ENCODE measurements at regions not wholly inside any gene's neighbourhood (a gene's known extent, or its start where the extent isn't known, plus 50 kb on each side); places are given as distances from the start of the nearest gene placed in this dataset.

- no peak for ATAC-seq
- TF ChIP-seq, protein P1, sequence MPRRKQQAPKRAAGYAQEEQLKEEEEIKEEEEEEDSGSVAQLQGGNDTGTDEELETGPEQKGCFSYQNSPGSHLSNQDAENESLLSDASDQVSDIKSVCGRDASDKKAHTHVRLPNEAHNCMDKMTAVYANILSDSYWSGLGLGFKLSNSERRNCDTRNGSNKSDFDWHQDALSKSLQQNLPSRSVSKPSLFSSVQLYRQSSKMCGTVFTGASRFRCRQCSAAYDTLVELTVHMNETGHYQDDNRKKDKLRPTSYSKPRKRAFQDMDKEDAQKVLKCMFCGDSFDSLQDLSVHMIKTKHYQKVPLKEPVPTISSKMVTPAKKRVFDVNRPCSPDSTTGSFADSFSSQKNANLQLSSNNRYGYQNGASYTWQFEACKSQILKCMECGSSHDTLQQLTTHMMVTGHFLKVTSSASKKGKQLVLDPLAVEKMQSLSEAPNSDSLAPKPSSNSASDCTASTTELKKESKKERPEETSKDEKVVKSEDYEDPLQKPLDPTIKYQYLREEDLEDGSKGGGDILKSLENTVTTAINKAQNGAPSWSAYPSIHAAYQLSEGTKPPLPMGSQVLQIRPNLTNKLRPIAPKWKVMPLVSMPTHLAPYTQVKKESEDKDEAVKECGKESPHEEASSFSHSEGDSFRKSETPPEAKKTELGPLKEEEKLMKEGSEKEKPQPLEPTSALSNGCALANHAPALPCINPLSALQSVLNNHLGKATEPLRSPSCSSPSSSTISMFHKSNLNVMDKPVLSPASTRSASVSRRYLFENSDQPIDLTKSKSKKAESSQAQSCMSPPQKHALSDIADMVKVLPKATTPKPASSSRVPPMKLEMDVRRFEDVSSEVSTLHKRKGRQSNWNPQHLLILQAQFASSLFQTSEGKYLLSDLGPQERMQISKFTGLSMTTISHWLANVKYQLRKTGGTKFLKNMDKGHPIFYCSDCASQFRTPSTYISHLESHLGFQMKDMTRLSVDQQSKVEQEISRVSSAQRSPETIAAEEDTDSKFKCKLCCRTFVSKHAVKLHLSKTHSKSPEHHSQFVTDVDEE (CRISPR knock-in tag; IDR thresholded peaks at IDR 0.05) = no peak
- TF ChIP-seq ISL1 (CRISPR knock-in tag; IDR thresholded peaks at IDR 0.05) (no peak), BACH2 (CRISPR knock-in tag; IDR thresholded peaks at IDR 0.05; ENCODE audit: borderline replicate concordance) (no peak), ZNF8 (CRISPR knock-in tag; IDR thresholded peaks at IDR 0.05) (no peak), GLIS3 (CRISPR knock-in tag; IDR thresholded peaks at IDR 0.05) (no peak), ZFP30 (CRISPR knock-in tag; IDR thresholded peaks at IDR 0.05) (no peak), TOX (CRISPR knock-in tag; IDR thresholded peaks at IDR 0.05; ENCODE audit: borderline replicate concordance) (no peak), ZNF70 (CRISPR knock-in tag; IDR thresholded peaks at IDR 0.05) (no peak), SNAI2 (CRISPR knock-in tag; IDR thresholded peaks at IDR 0.05) (no peak), OSR1 (CRISPR knock-in tag; IDR thresholded peaks at IDR 0.05) (no peak), PPARA (CRISPR knock-in tag; IDR thresholded peaks at IDR 0.05; ENCODE audit: borderline replicate concordance) (no peak), ZC3H10 (CRISPR knock-in tag; IDR thresholded peaks at IDR 0.05) (no peak), ESRRG (CRISPR knock-in tag; IDR thresholded peaks at IDR 0.05) (no peak), ZFP3 (CRISPR knock-in tag; IDR thresholded peaks at IDR 0.05) (no peak), ARNTL (CRISPR knock-in tag; IDR thresholded peaks at IDR 0.05; ENCODE audit: borderline replicate concordance, low read depth) (no peak)
- TF ChIP-seq, protein P2, sequence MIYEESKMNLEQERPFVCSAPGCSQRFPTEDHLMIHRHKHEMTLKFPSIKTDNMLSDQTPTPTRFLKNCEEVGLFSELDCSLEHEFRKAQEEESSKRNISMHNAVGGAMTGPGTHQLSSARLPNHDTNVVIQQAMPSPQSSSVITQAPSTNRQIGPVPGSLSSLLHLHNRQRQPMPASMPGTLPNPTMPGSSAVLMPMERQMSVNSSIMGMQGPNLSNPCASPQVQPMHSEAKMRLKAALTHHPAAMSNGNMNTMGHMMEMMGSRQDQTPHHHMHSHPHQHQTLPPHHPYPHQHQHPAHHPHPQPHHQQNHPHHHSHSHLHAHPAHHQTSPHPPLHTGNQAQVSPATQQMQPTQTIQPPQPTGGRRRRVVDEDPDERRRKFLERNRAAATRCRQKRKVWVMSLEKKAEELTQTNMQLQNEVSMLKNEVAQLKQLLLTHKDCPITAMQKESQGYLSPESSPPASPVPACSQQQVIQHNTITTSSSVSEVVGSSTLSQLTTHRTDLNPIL (CRISPR knock-in tag; IDR thresholded peaks at IDR 0.05; ENCODE audit: low read depth) = no peak
Observed at GRCh38 chr5:17012289-17012688, 76.2 kb upstream of the MYO10 start.

GRCh38 chr5:17014686-17015085 lies 78.6 kb upstream of the MYO10 start:
- TF ChIP-seq ISL1 (CRISPR knock-in tag; IDR thresholded peaks at IDR 0.05) (no peak), CSRNP3 (CRISPR knock-in tag; IDR thresholded peaks at IDR 0.05) (no peak), ZFP3 (CRISPR knock-in tag; IDR thresholded peaks at IDR 0.05) (no peak), ZC3H10 (CRISPR knock-in tag; IDR thresholded peaks at IDR 0.05) (no peak), POU6F1 (CRISPR knock-in tag; IDR thresholded peaks at IDR 0.05; ENCODE audit: borderline replicate concordance, low read depth) (no peak), TOX (CRISPR knock-in tag; IDR thresholded peaks at IDR 0.05; ENCODE audit: borderline replicate concordance) (no peak), PPARA (CRISPR knock-in tag; IDR thresholded peaks at IDR 0.05; ENCODE audit: borderline replicate concordance) (no peak), ESRRG (CRISPR knock-in tag; IDR thresholded peaks at IDR 0.05) (no peak), OSR1 (CRISPR knock-in tag; IDR thresholded peaks at IDR 0.05) (no peak)
- no peak for ATAC-seq

DNA sequence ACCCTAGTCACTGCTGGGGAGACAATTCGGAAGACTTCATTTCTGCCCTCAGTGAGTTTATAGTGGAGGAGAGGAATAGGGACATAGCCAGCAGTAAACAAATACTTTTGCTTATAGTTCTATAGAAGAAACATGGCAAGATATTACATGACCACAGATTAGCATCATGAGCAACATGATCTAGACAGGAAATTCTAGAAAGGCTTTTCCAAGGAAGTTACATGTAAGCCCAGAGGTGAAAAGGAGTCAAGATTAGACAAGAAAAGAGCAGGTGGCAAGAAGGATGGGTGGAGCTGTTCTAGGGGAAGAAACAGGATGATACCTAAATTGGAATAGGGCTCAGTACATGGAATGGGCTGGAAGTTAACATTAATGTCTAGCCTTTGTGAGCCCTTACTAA lies 82.8 kb upstream of the MYO10 start:
- TF ChIP-seq TCF4 (CRISPR knock-in tag; IDR thresholded peaks at IDR 0.05; ENCODE audit: borderline replicate concordance) = no peak
- TF ChIP-seq, protein P3, sequence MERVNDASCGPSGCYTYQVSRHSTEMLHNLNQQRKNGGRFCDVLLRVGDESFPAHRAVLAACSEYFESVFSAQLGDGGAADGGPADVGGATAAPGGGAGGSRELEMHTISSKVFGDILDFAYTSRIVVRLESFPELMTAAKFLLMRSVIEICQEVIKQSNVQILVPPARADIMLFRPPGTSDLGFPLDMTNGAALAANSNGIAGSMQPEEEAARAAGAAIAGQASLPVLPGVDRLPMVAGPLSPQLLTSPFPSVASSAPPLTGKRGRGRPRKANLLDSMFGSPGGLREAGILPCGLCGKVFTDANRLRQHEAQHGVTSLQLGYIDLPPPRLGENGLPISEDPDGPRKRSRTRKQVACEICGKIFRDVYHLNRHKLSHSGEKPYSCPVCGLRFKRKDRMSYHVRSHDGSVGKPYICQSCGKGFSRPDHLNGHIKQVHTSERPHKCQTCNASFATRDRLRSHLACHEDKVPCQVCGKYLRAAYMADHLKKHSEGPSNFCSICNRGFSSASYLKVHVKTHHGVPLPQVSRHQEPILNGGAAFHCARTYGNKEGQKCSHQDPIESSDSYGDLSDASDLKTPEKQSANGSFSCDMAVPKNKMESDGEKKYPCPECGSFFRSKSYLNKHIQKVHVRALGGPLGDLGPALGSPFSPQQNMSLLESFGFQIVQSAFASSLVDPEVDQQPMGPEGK (CRISPR knock-in tag; IDR thresholded peaks at IDR 0.05; ENCODE audit: borderline replicate concordance) = no peak
- TF ChIP-seq, protein P2 (CRISPR knock-in tag; IDR thresholded peaks at IDR 0.05; ENCODE audit: low read depth) = no peak
- no peak for TF ChIP-seq BACH2 (CRISPR knock-in tag; IDR thresholded peaks at IDR 0.05; ENCODE audit: borderline replicate concordance)
- TF ChIP-seq ZFP3 (CRISPR knock-in tag; IDR thresholded peaks at IDR 0.05) = no peak
- TF ChIP-seq TOX (CRISPR knock-in tag; IDR thresholded peaks at IDR 0.05; ENCODE audit: borderline replicate concordance) = no peak
- TF ChIP-seq ARNTL (CRISPR knock-in tag; IDR thresholded peaks at IDR 0.05; ENCODE audit: borderline replicate concordance, low read depth) = no peak
- ATAC-seq = no peak
